NCI-H69 (cell line): ENCODE measurements at regions not wholly inside any gene's neighbourhood (a gene's known extent, or its start where the extent isn't known, plus 50 kb on each side); places are given as distances from the start of the nearest gene placed in this dataset.

Source experiments
- DNase-seq: peaks from one replicate; lab custom pipeline; 2025; lab: John Stamatoyannopoulos, UW

GRCh38 chr3:117519776-117520175, 810.2 kb downstream of the TUSC7 start:
- DNase-seq, result no peak

- DNase-seq, result no peak
These were observed 811.0 kb downstream of the TUSC7 start for GRCh38 chr3:117520582-117520981.

- no peak for DNase-seq
These were observed 813.8 kb downstream of the TUSC7 start for GRCh38 chr3:117523418-117523817.

- DNase-seq, result no peak
These were observed 815.3 kb downstream of the TUSC7 start for GRCh38 chr3:117524890-117525289.

GRCh38 chr3:117526470-117527079, 817.0 kb downstream of the TUSC7 start:
- DNase-seq, result peak; percentile 2

- no peak for DNase-seq
These were observed 817.8 kb downstream of the TUSC7 start for GRCh38 chr3:117527346-117527745.

- DNase-seq, result no peak
These were observed 819.1 kb downstream of the TUSC7 start for GRCh38 chr3:117528688-117529087.

GRCh38 chr3:117531078-117531767, 821.6 kb downstream of the TUSC7 start:
- peak; percentile 5 for DNase-seq

GRCh38 chr3:117532268-117532667, 822.7 kb downstream of the TUSC7 start:
- no peak for DNase-seq

GRCh38 chr3:117534138-117534537, 824.6 kb downstream of the TUSC7 start:
- DNase-seq, result no peak

GRCh38 chr3:117536006-117536405, 826.4 kb downstream of the TUSC7 start:
- DNase-seq, result no peak

GRCh38 chr3:117537949-117538348, 828.4 kb downstream of the TUSC7 start:
- no peak for DNase-seq

GRCh38 chr3:117539729-117540128, 830.1 kb downstream of the TUSC7 start:
- no peak for DNase-seq

- no peak for DNase-seq
These were observed 831.0 kb downstream of the TUSC7 start for GRCh38 chr3:117540597-117540996.

- DNase-seq, result no peak
These were observed 832.1 kb downstream of the TUSC7 start for GRCh38 chr3:117541721-117542120.

- DNase-seq, result no peak
These were observed 833.9 kb downstream of the TUSC7 start for GRCh38 chr3:117543521-117543920.

- DNase-seq, result no peak
These were observed 835.9 kb downstream of the TUSC7 start for GRCh38 chr3:117545484-117545883.

- DNase-seq, result no peak
These were observed 838.5 kb downstream of the TUSC7 start for GRCh38 chr3:117547956-117548550.

GRCh38 chr3:117548600-117548999, 839.0 kb downstream of the TUSC7 start:
- DNase-seq, result no peak

- DNase-seq, result no peak
These were observed 840.1 kb downstream of the TUSC7 start for GRCh38 chr3:117549716-117550115.

GRCh38 chr3:117550766-117551165, 841.2 kb downstream of the TUSC7 start:
- no peak for DNase-seq

- DNase-seq, result no peak
These were observed 843.9 kb downstream of the TUSC7 start for GRCh38 chr3:117553461-117553860.

- DNase-seq, result no peak
These were observed 847.2 kb downstream of the TUSC7 start for GRCh38 chr3:117556646-117557407.
